Colon (tissue), 2 donors: ENCODE measurements at regions not wholly inside any gene's neighbourhood (a gene's known extent, or its start where the extent isn't known, plus 50 kb on each side); places are given as distances from the start of the nearest gene placed in this dataset.
"Not testable (repeated sequence)": the region's sequence is repeated elsewhere in the genome, so short reads cannot be mapped to it uniquely, and the experiment has no call there.

Experiments used
- FAIRE-seq: peaks from 2 replicates; lab custom pipeline; 2012; peaks lifted over from hg19 to GRCh38; lab: Jason Lieb, UNC
- donor health status: control.
- donor health status: control.

- no peak for FAIRE-seq
These were observed 626.1 kb downstream of the COL12A1 start for GRCh38 chr6:74579794-74580193.

GRCh38 chr6:74579047-74579446 is 626.8 kb downstream of the COL12A1 start:
- FAIRE-seq: no peak

GRCh38 chr6:74578339-74578738 is 627.5 kb downstream of the COL12A1 start:
- no peak for FAIRE-seq

- FAIRE-seq: no peak
These were observed 628.2 kb downstream of the COL12A1 start for GRCh38 chr6:74577619-74578018.

- no peak for FAIRE-seq
These were observed 631.1 kb downstream of the COL12A1 start for GRCh38 chr6:74574794-74575193.

- FAIRE-seq: no peak
These were observed 632.2 kb downstream of the COL12A1 start for GRCh38 chr6:74573613-74574012.

- no peak for FAIRE-seq
These were observed 635.8 kb downstream of the COL12A1 start for GRCh38 chr6:74570044-74570443.

GRCh38 chr6:74568861-74569260 is 637.0 kb downstream of the COL12A1 start:
- FAIRE-seq: no peak

GRCh38 chr6:74567923-74568290 is 637.9 kb downstream of the COL12A1 start:
- FAIRE-seq: not testable (repeated sequence)

- FAIRE-seq: no peak
These were observed 638.5 kb downstream of the COL12A1 start for GRCh38 chr6:74567281-74567922.

GRCh38 chr6:74557236-74557635 is 648.6 kb downstream of the COL12A1 start:
- FAIRE-seq: no peak

- no peak for FAIRE-seq
These were observed 651.8 kb downstream of the COL12A1 start for GRCh38 chr6:74554041-74554440.

- FAIRE-seq: no peak
These were observed 654.0 kb downstream of the COL12A1 start for GRCh38 chr6:74551896-74552295.

GRCh38 chr6:74550821-74551220 is 655.0 kb downstream of the COL12A1 start:
- no peak for FAIRE-seq

- no peak for FAIRE-seq
These were observed 656.1 kb downstream of the COL12A1 start for GRCh38 chr6:74549746-74550145.

- FAIRE-seq: no peak
These were observed 671.2 kb downstream of the COL12A1 start for GRCh38 chr6:74534465-74535211.

- no peak for FAIRE-seq
These were observed 686.7 kb downstream of the COL12A1 start for GRCh38 chr6:74519163-74519562.

- FAIRE-seq: no peak
These were observed 687.8 kb downstream of the COL12A1 start for GRCh38 chr6:74518035-74518434.

- no peak for FAIRE-seq
These were observed 695.0 kb downstream of the COL12A1 start for GRCh38 chr6:74510878-74511277.

- no peak for FAIRE-seq
These were observed 698.2 kb downstream of the COL12A1 start for GRCh38 chr6:74507649-74508048.

- FAIRE-seq: no peak
These were observed 700.5 kb downstream of the COL12A1 start for GRCh38 chr6:74505391-74505790.

- FAIRE-seq: no peak
These were observed 700.9 kb downstream of the COL12A1 start for GRCh38 chr6:74504941-74505340.

GRCh38 chr6:74492587-74492986 is 713.3 kb downstream of the COL12A1 start:
- FAIRE-seq: no peak

- FAIRE-seq: no peak
These were observed 713.9 kb downstream of the COL12A1 start for GRCh38 chr6:74491844-74492374.
